SK-N-SH (cell line): ENCODE measurements at regions not wholly inside any gene's neighbourhood (a gene's known extent, or its start where the extent isn't known, plus 50 kb on each side); places are given as distances from the start of the nearest gene placed in this dataset.

Experiments used
- CTCF ChIA-PET: fragments of 300-600, 350-600 bp; formaldehyde crosslinking; extraction: SDS; loops from one replicate; lab custom pipeline; 2021; lab: Yijun Ruan, JAX
- POLR2A ChIA-PET: fragments of 350-600 bp; sonication (Branson Sonifier 250); formaldehyde crosslinking; extraction: SDS; loops from one replicate; lab custom pipeline; 2020; ENCODE audit warnings: antibody characterized with exemption, inconsistent platforms; lab: Yijun Ruan, JAX
- DNase-seq: peaks from one replicate; pipeline ENCODE4 v3.0.0; 2012
- H2AFZ ChIP-seq: fragments of 200-600 bp; sonication (generic); 2 replicates; pipeline ENCODE4 v1.8.1; 2016; ENCODE audit warnings: antibody characterized with exemption, mild to moderate bottlenecking, low read depth
- H3F3A ChIP-seq: fragments of 200-600 bp; sonication (generic); replicated peaks from 2 replicates; pipeline ENCODE3; 2016; ENCODE audit warnings: antibody characterized with exemption, mild to moderate bottlenecking; ENCODE audit not compliant: insufficient read depth
- H3K27ac ChIP-seq, 2 experiments: fragments of 200-500 bp in 1 of 2; fragments of 200-600 bp in 1 of 2; sonication (Bioruptor generic) in 1 of 2; sonication (generic), shearing (Covaris generic) in 1 of 2; 2 replicates each; pipeline versions ENCODE4 v1.5.1 to v1.6.1; 2014 to 2016; ENCODE audit warnings: low read depth in 2 of 2, inconsistent platforms in 1 of 2, low read length in 1 of 2, mild to moderate bottlenecking in 1 of 2, mixed read lengths in 1 of 2
- H3K27me3 ChIP-seq: fragments of 200-600 bp; sonication (generic), shearing (Covaris generic); 2 replicates; pipeline ENCODE4 v1.6.1; 2016; ENCODE audit warnings: mixed run types; ENCODE audit not compliant: insufficient read depth
- H3K36me3 ChIP-seq, 2 experiments: fragments of 200-500 bp in 1 of 2; fragments of 200-600 bp in 1 of 2; sonication (Bioruptor generic) in 1 of 2; sonication (generic) in 1 of 2; replicated peaks in 1 of 2; 2 replicates each; pipeline versions ENCODE3 to v1.5.1; 2014 to 2016; ENCODE audit warnings: low read length in 1 of 2, mild to moderate bottlenecking in 1 of 2; ENCODE audit not compliant: insufficient read depth in 2 of 2, control insufficient read depth in 1 of 2
- H3K4me1 ChIP-seq, 2 experiments: fragments of 200-500 bp in 1 of 2; fragments of 200-600 bp in 1 of 2; sonication (Bioruptor generic) in 1 of 2; sonication (generic), shearing (Covaris generic) in 1 of 2; 2 replicates each; pipeline versions ENCODE4 v1.5.1 to v1.6.1; 2014 to 2016; ENCODE audit warnings: low read depth in 1 of 2, low read length in 1 of 2, mixed run types in 1 of 2; ENCODE audit not compliant: insufficient read depth in 2 of 2, control insufficient read depth in 1 of 2
- H3K4me2 ChIP-seq: fragments of 200-600 bp; sonication (generic), shearing (Covaris generic); 2 replicates; pipeline ENCODE4 v1.6.1; 2017; ENCODE audit warnings: mixed run types
- H3K4me3 ChIP-seq, 2 experiments: fragments of 200-500 bp in 1 of 2; fragments of 200-600 bp in 1 of 2; sonication (Bioruptor generic) in 1 of 2; sonication (generic), shearing (Covaris generic) in 1 of 2; 2 replicates each; pipeline versions ENCODE4 v1.5.1 to v1.8.1; 2014 to 2016; ENCODE audit warnings: low read depth in 2 of 2, inconsistent platforms in 1 of 2, low read length in 1 of 2, mild to moderate bottlenecking in 1 of 2, mixed read lengths in 1 of 2, moderate library complexity in 1 of 2
- H3K79me2 ChIP-seq: fragments of 200-600 bp; sonication (generic); 2 replicates; pipeline ENCODE4 v1.8.1; 2017; ENCODE audit warnings: mild to moderate bottlenecking; ENCODE audit not compliant: insufficient read depth
- H3K9ac ChIP-seq: fragments of 200-600 bp; sonication (generic); 2 replicates; pipeline ENCODE4 v1.6.1; 2017; ENCODE audit warnings: mixed run types
- H3K9me2 ChIP-seq: fragments of 200-600 bp; sonication (generic); 2 replicates; pipeline ENCODE4 v1.6.1; 2017; ENCODE audit warnings: mixed run types
- H3K9me3 ChIP-seq: fragments of 200-600 bp; sonication (generic); 2 replicates; pipeline ENCODE4 v1.6.1; 2017; ENCODE audit warnings: mixed run types, mild to moderate bottlenecking, moderate library complexity
- H4K20me1 ChIP-seq: fragments of 200-600 bp; sonication (generic); 2 replicates; pipeline ENCODE4 v1.6.1; 2017; ENCODE audit warnings: mild to moderate bottlenecking, mixed run types; ENCODE audit not compliant: insufficient read depth
- CHD2 ChIP-seq: fragments of 150-350 bp; IDR thresholded peaks from 2 replicates; pipeline ENCODE4 v1.6.1; 2018; ENCODE audit warnings: low read length; ENCODE audit not compliant: partially characterized antibody
- ELF1 ChIP-seq: IDR thresholded peaks from 2 replicates; pipeline ENCODE4 v1.4.0; 2012
- EP300 ChIP-seq, 2 experiments: IDR thresholded peaks; 2 replicates each; pipeline versions ENCODE4 v1.4.0 to v1.6.1; 2012; ENCODE audit warnings: borderline replicate concordance in 1 of 2, low read depth in 1 of 2, low read length in 1 of 2
- EZH2phosphoT487 ChIP-seq: fragments of 200-600 bp; sonication (generic); IDR thresholded peaks from 2 replicates; pipeline ENCODE4 v1.6.1; 2017; ENCODE audit warnings: low read depth, mixed run types, mild to moderate bottlenecking, antibody characterized with exemption, moderate library complexity, borderline replicate concordance
- FOXJ3 ChIP-seq: sonication (generic); formaldehyde crosslinking; IDR thresholded peaks from 2 replicates; pipeline ENCODE4 v1.5.1; 2020; ENCODE audit warnings: mild to moderate bottlenecking, missing genetic modification reagents
- FOXM1 ChIP-seq: IDR thresholded peaks from 2 replicates; pipeline ENCODE4 v1.4.0; 2012; ENCODE audit warnings: low read depth, mild to moderate bottlenecking
- GABPA ChIP-seq: IDR thresholded peaks from 2 replicates; pipeline ENCODE4 v1.4.0; 2012; ENCODE audit warnings: low read depth, mild to moderate bottlenecking
- GATA2 ChIP-seq: sonication (generic); formaldehyde crosslinking; IDR thresholded peaks from 2 replicates; pipeline ENCODE4 v1.5.0; 2020; ENCODE audit warnings: mild to moderate bottlenecking, missing genetic modification reagents
- JUND ChIP-seq: IDR thresholded peaks from 2 replicates; pipeline ENCODE4 v1.4.0; 2012
- MEF2A ChIP-seq: IDR thresholded peaks from 2 replicates; pipeline ENCODE4 v1.4.0; 2012; ENCODE audit warnings: low read depth, borderline replicate concordance
- NRF1 ChIP-seq: IDR thresholded peaks from 2 replicates; pipeline ENCODE4 v1.6.1; 2012; ENCODE audit warnings: low read depth, mild to moderate bottlenecking, low read length
- RAD21 ChIP-seq: IDR thresholded peaks from 2 replicates; pipeline ENCODE4 v1.6.1; 2012; ENCODE audit warnings: mild to moderate bottlenecking, low read length
- WGBS: methylation state at CpG from one replicate; pipeline ENCODE4 v1.1.6; 2017; ENCODE audit warnings: low lambda C conversion rate; 5-methylcytosine and 5-hydroxymethylcytosine counted together
- TF ChIP-seq, protein P1 (sequence below): IDR thresholded peaks from 2 replicates; pipeline ENCODE4 v1.4.0; 2012; ENCODE audit warnings: low read depth, borderline replicate concordance
- TF ChIP-seq, protein P2 (sequence below): fragments of 150-350 bp; IDR thresholded peaks from 2 replicates; pipeline ENCODE4 v1.6.1; 2017; ENCODE audit warnings: antibody characterized with exemption, low read length, low read depth, borderline replicate concordance
- TF ChIP-seq, protein P3 (sequence below): IDR thresholded peaks from 2 replicates; pipeline ENCODE4 v1.6.1; 2012; ENCODE audit warnings: mild to moderate bottlenecking, low read depth, low read length, moderate library complexity
- TF ChIP-seq, protein P4 (sequence below): IDR thresholded peaks from 2 replicates; pipeline ENCODE4 v1.4.0; 2012; ENCODE audit warnings: low read depth

DNA sequence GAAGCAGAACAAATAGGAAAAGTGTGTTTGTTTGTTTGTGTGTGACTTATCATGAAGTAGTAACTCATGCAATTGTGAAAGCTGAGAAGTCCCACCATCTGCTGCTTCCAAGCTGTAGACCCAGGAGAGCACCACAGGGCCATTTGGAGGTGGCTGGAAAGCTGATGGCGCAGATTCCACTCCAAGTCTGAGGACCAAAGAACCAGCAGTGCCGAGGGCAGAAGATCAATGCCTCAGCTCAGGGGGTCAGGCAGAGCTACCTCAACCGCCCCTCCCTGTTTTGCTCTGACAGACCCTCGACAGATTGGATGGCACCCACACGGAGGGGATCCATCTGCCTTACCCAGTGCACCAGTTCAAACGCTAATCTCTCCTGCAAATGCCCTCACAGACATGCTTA is 896.2 kb downstream of the BRD1 start:
- no peaks in the 10 kb centered on the region for H3K9me2 ChIP-seq
- H3K4me3 ChIP-seq, result no peak overlapping the region
- H4K20me1 ChIP-seq, result no peaks in the 10 kb centered on the region
- no peak overlapping the region for H3K9ac ChIP-seq
- H3K4me2 ChIP-seq, result no peak overlapping the region
- WGBS, result 23% methylated on average over 6 of the region's 6 CpGs
- CTCF ChIA-PET, result interaction anchor here (2.2 kb wide), 1 partner anchor 12 kb away, joined by 7 read pairs; no protein-coding TSS in a partner anchor
- no peaks in the 10 kb centered on the region for H3K36me3 ChIP-seq
- POLR2A ChIA-PET, result no interaction called here
- no peaks in the 10 kb centered on the region for H3K27me3 ChIP-seq
- peaks cover 0 to 6% of the 10 kb centered on the region in 2 experiments; a peak in 1 of 4 replicates for H3K4me1 ChIP-seq
- H2AFZ ChIP-seq, result no peak overlapping the region
- H3K27ac ChIP-seq, result no peak overlapping the region
- H3F3A ChIP-seq, result no peaks in the 10 kb centered on the region
- TF ChIP-seq, protein P1, sequence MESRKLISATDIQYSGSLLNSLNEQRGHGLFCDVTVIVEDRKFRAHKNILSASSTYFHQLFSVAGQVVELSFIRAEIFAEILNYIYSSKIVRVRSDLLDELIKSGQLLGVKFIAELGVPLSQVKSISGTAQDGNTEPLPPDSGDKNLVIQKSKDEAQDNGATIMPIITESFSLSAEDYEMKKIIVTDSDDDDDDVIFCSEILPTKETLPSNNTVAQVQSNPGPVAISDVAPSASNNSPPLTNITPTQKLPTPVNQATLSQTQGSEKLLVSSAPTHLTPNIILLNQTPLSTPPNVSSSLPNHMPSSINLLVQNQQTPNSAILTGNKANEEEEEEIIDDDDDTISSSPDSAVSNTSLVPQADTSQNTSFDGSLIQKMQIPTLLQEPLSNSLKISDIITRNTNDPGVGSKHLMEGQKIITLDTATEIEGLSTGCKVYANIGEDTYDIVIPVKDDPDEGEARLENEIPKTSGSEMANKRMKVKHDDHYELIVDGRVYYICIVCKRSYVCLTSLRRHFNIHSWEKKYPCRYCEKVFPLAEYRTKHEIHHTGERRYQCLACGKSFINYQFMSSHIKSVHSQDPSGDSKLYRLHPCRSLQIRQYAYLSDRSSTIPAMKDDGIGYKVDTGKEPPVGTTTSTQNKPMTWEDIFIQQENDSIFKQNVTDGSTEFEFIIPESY, result no peak
- TF ChIP-seq, protein P2, sequence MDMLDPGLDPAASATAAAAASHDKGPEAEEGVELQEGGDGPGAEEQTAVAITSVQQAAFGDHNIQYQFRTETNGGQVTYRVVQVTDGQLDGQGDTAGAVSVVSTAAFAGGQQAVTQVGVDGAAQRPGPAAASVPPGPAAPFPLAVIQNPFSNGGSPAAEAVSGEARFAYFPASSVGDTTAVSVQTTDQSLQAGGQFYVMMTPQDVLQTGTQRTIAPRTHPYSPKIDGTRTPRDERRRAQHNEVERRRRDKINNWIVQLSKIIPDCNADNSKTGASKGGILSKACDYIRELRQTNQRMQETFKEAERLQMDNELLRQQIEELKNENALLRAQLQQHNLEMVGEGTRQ, result no peak
- no peak for TF ChIP-seq RAD21
- DNase-seq, result no peak
- no peaks in the 10 kb centered on the region for H3K9me3 ChIP-seq
- no peaks in the 10 kb centered on the region for H3K79me2 ChIP-seq

DNA sequence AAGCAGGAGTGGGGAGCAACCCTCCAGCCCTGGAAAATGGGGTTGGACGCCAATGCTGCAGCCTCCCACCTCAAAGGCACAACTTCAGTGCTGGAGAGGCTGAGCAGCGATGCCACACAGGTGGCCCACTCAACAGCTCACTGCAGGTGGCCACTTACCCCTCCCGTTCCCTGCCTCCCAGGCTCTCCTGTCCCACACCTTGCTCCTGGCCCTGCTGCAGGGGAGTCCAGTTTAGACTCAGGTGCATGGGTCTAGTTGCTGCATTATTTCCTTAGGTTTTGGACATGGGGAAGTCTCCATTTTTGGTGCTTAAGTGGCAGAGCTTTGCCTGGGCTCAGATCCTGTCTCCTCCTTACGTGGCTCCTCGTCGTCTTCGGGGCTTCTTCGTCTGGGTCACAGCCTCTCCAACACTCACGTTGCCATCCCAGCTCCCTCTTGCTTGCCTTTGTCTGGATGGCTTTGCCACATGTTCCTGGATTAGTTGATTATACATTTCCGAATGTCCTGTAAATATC is 898.3 kb downstream of the BRD1 start:
- Histone ChIP-seq H3K9me3 (no peaks in the 10 kb centered on the region), H3K27ac (no peak overlapping the region), H3K4me1 (peaks cover 0 to 9% of the 10 kb centered on the region in 2 experiments; a peak in 1 of 4 replicates), H3K36me3 (no peaks in the 10 kb centered on the region), H4K20me1 (no peaks in the 10 kb centered on the region), H3K4me2 (no peak overlapping the region), H3K4me3 (no peak overlapping the region), H3F3A (no peaks in the 10 kb centered on the region), H3K27me3 (no peaks in the 10 kb centered on the region), H2AFZ (no peak overlapping the region), H3K9ac (no peak overlapping the region), H3K9me2 (no peaks in the 10 kb centered on the region), H3K79me2 (no peaks in the 10 kb centered on the region)
- ChIA-PET CTCF (interaction anchor here (1.1 kb wide), 1 partner anchor 14 kb away, joined by 5 read pairs; no protein-coding TSS in a partner anchor), POLR2A (no interaction called here)
- TF ChIP-seq GATA2 (CRISPR knock-in tag) (no peak), RAD21 (no peak), NRF1 (no peak), GABPA (no peak), MEF2A (no peak), EZH2phosphoT487 (no peak), CHD2 (no peak), FOXM1 (no peak), FOXJ3 (CRISPR knock-in tag) (no peak), JUND (no peak), ELF1 (no peak), EP300 (IDR thresholded peaks at IDR 0.05; ENCODE audit: borderline replicate concordance in 1 of 2, low read depth in 1 of 2, low read length in 1 of 2) (no peak)
- TF ChIP-seq, protein P3, sequence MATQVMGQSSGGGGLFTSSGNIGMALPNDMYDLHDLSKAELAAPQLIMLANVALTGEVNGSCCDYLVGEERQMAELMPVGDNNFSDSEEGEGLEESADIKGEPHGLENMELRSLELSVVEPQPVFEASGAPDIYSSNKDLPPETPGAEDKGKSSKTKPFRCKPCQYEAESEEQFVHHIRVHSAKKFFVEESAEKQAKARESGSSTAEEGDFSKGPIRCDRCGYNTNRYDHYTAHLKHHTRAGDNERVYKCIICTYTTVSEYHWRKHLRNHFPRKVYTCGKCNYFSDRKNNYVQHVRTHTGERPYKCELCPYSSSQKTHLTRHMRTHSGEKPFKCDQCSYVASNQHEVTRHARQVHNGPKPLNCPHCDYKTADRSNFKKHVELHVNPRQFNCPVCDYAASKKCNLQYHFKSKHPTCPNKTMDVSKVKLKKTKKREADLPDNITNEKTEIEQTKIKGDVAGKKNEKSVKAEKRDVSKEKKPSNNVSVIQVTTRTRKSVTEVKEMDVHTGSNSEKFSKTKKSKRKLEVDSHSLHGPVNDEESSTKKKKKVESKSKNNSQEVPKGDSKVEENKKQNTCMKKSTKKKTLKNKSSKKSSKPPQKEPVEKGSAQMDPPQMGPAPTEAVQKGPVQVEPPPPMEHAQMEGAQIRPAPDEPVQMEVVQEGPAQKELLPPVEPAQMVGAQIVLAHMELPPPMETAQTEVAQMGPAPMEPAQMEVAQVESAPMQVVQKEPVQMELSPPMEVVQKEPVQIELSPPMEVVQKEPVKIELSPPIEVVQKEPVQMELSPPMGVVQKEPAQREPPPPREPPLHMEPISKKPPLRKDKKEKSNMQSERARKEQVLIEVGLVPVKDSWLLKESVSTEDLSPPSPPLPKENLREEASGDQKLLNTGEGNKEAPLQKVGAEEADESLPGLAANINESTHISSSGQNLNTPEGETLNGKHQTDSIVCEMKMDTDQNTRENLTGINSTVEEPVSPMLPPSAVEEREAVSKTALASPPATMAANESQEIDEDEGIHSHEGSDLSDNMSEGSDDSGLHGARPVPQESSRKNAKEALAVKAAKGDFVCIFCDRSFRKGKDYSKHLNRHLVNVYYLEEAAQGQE, result no peak
- TF ChIP-seq, protein P4, sequence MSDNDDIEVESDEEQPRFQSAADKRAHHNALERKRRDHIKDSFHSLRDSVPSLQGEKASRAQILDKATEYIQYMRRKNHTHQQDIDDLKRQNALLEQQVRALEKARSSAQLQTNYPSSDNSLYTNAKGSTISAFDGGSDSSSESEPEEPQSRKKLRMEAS, result no peak
- TF ChIP-seq, protein P2, result no peak
- no peak for DNase-seq
- 19% methylated on average over 9 of the region's 10 CpGs for WGBS
